SK-N-SH (cell line): ENCODE measurements at regions not wholly inside any gene's neighbourhood (a gene's known extent, or its start where the extent isn't known, plus 50 kb on each side); places are given as distances from the start of the nearest gene placed in this dataset.

Experiments used
- CTCF ChIA-PET: fragments of 300-600, 350-600 bp; formaldehyde crosslinking; extraction: SDS; loops from one replicate; lab custom pipeline; 2021; lab: Yijun Ruan, JAX
- POLR2A ChIA-PET: fragments of 350-600 bp; sonication (Branson Sonifier 250); formaldehyde crosslinking; extraction: SDS; loops from one replicate; lab custom pipeline; 2020; ENCODE audit warnings: antibody characterized with exemption, inconsistent platforms; lab: Yijun Ruan, JAX
- DNase-seq: peaks from one replicate; pipeline ENCODE4 v3.0.0; 2012
- H2AFZ ChIP-seq: fragments of 200-600 bp; sonication (generic); 2 replicates; pipeline ENCODE4 v1.8.1; 2016; ENCODE audit warnings: antibody characterized with exemption, mild to moderate bottlenecking, low read depth
- H3F3A ChIP-seq: fragments of 200-600 bp; sonication (generic); replicated peaks from 2 replicates; pipeline ENCODE3; 2016; ENCODE audit warnings: antibody characterized with exemption, mild to moderate bottlenecking; ENCODE audit not compliant: insufficient read depth
- H3K27ac ChIP-seq, 2 experiments: fragments of 200-500 bp in 1 of 2; fragments of 200-600 bp in 1 of 2; sonication (Bioruptor generic) in 1 of 2; sonication (generic), shearing (Covaris generic) in 1 of 2; 2 replicates each; pipeline versions ENCODE4 v1.5.1 to v1.6.1; 2014 to 2016; ENCODE audit warnings: low read depth in 2 of 2, inconsistent platforms in 1 of 2, low read length in 1 of 2, mild to moderate bottlenecking in 1 of 2, mixed read lengths in 1 of 2
- H3K27me3 ChIP-seq: fragments of 200-600 bp; sonication (generic), shearing (Covaris generic); 2 replicates; pipeline ENCODE4 v1.6.1; 2016; ENCODE audit warnings: mixed run types; ENCODE audit not compliant: insufficient read depth
- H3K36me3 ChIP-seq, 2 experiments: fragments of 200-500 bp in 1 of 2; fragments of 200-600 bp in 1 of 2; sonication (Bioruptor generic) in 1 of 2; sonication (generic) in 1 of 2; replicated peaks in 1 of 2; 2 replicates each; pipeline versions ENCODE3 to v1.5.1; 2014 to 2016; ENCODE audit warnings: low read length in 1 of 2, mild to moderate bottlenecking in 1 of 2; ENCODE audit not compliant: insufficient read depth in 2 of 2, control insufficient read depth in 1 of 2
- H3K4me1 ChIP-seq, 2 experiments: fragments of 200-500 bp in 1 of 2; fragments of 200-600 bp in 1 of 2; sonication (Bioruptor generic) in 1 of 2; sonication (generic), shearing (Covaris generic) in 1 of 2; 2 replicates each; pipeline versions ENCODE4 v1.5.1 to v1.6.1; 2014 to 2016; ENCODE audit warnings: low read depth in 1 of 2, low read length in 1 of 2, mixed run types in 1 of 2; ENCODE audit not compliant: insufficient read depth in 2 of 2, control insufficient read depth in 1 of 2
- H3K4me2 ChIP-seq: fragments of 200-600 bp; sonication (generic), shearing (Covaris generic); 2 replicates; pipeline ENCODE4 v1.6.1; 2017; ENCODE audit warnings: mixed run types
- H3K4me3 ChIP-seq, 2 experiments: fragments of 200-500 bp in 1 of 2; fragments of 200-600 bp in 1 of 2; sonication (Bioruptor generic) in 1 of 2; sonication (generic), shearing (Covaris generic) in 1 of 2; 2 replicates each; pipeline versions ENCODE4 v1.5.1 to v1.8.1; 2014 to 2016; ENCODE audit warnings: low read depth in 2 of 2, inconsistent platforms in 1 of 2, low read length in 1 of 2, mild to moderate bottlenecking in 1 of 2, mixed read lengths in 1 of 2, moderate library complexity in 1 of 2
- H3K79me2 ChIP-seq: fragments of 200-600 bp; sonication (generic); 2 replicates; pipeline ENCODE4 v1.8.1; 2017; ENCODE audit warnings: mild to moderate bottlenecking; ENCODE audit not compliant: insufficient read depth
- H3K9ac ChIP-seq: fragments of 200-600 bp; sonication (generic); 2 replicates; pipeline ENCODE4 v1.6.1; 2017; ENCODE audit warnings: mixed run types
- H3K9me2 ChIP-seq: fragments of 200-600 bp; sonication (generic); 2 replicates; pipeline ENCODE4 v1.6.1; 2017; ENCODE audit warnings: mixed run types
- H3K9me3 ChIP-seq: fragments of 200-600 bp; sonication (generic); 2 replicates; pipeline ENCODE4 v1.6.1; 2017; ENCODE audit warnings: mixed run types, mild to moderate bottlenecking, moderate library complexity
- H4K20me1 ChIP-seq: fragments of 200-600 bp; sonication (generic); 2 replicates; pipeline ENCODE4 v1.6.1; 2017; ENCODE audit warnings: mild to moderate bottlenecking, mixed run types; ENCODE audit not compliant: insufficient read depth
- CHD2 ChIP-seq: fragments of 150-350 bp; IDR thresholded peaks from 2 replicates; pipeline ENCODE4 v1.6.1; 2018; ENCODE audit warnings: low read length; ENCODE audit not compliant: partially characterized antibody
- POLR2AphosphoS5 ChIP-seq: IDR thresholded peaks from 2 replicates; pipeline ENCODE4 v1.6.1; 2012; ENCODE audit warnings: low read depth, low read length
- RAD21 ChIP-seq: IDR thresholded peaks from 2 replicates; pipeline ENCODE4 v1.6.1; 2012; ENCODE audit warnings: mild to moderate bottlenecking, low read length
- SMC3 ChIP-seq: IDR thresholded peaks from 2 replicates; pipeline ENCODE4 v1.6.1; 2012; ENCODE audit warnings: low read depth, low read length, improper control_type of control experiment
- TCF12 ChIP-seq: IDR thresholded peaks from 2 replicates; pipeline ENCODE4 v1.4.0; 2012
- WGBS: methylation state at CpG from one replicate; pipeline ENCODE4 v1.1.6; 2017; ENCODE audit warnings: low lambda C conversion rate; 5-methylcytosine and 5-hydroxymethylcytosine counted together
- TF ChIP-seq, protein P1 (sequence below): fragments of 150-350 bp; IDR thresholded peaks from 2 replicates; pipeline ENCODE4 v1.6.1; 2017; ENCODE audit warnings: antibody characterized with exemption, low read length, low read depth, borderline replicate concordance
- TF ChIP-seq, protein P2 (sequence below): fragments of 200-600 bp; sonication (generic); IDR thresholded peaks from 2 replicates; pipeline ENCODE4 v1.6.1; 2017; ENCODE audit warnings: antibody characterized with exemption, mild to moderate bottlenecking, moderate library complexity
- TF ChIP-seq, protein P3 (sequence below): fragments of 150-350 bp; IDR thresholded peaks from 2 replicates; pipeline ENCODE4 v1.6.1; 2016; ENCODE audit warnings: mild to moderate bottlenecking, low read depth, low read length
- TF ChIP-seq, protein P4 (sequence below): IDR thresholded peaks from 2 replicates; pipeline ENCODE4 v1.4.0; 2012; ENCODE audit warnings: low read depth

DNA sequence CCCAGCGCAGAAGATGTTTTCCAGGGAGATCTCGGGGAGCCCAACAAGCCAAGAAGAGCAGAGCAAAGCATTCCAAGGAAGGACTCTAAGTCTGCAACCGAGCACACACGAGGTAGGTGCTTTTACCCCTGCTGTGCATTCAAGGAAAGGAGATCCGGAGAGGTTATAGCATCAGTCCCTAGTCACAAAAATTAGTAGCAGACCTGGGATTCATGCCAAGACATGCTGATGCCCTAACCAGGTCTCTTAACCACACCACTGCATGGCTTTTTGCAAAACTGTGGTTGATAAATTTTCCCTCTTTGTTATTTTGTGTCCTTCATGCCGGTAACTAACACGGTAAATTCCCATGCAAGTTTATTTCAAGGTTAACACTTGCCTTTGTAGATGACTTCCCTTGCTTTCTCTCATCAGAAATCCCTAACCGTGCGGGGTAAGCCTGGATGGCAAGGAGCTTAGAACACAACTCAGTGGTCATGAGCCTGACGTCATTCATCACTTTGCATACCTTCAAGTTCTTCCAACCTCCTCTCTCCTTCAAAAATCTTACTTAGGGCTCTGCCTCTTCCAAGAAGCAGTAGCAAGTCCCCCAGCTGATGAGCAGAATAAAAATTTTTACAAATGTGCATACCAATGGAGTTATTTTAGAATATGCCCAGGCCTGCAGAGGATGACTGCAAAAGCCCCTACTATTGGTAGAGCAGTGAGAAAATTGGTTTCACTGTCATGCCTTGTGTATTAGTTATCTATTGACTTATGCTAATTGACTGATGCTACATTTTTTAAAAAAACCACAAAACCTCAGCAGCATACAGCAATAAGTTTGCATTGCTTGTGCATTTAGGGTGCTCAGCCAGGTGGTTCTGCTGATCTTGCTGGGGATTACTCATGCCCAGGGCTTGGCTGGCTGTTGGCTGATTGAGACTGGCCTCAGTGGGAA, 465.1 kb downstream of the MN1 start:
- WGBS, result 51% methylated on average over 9 of the region's 10 CpGs
- Histone ChIP-seq H3K9ac (no peak overlapping the region), H3K27me3 (no peaks in the 10 kb centered on the region), H3K79me2 (no peaks in the 10 kb centered on the region), H3K9me3 (no peaks in the 10 kb centered on the region), H3K4me2 (no peak overlapping the region), H4K20me1 (no peaks in the 10 kb centered on the region), H3F3A (no peaks in the 10 kb centered on the region), H3K4me3 (no peak overlapping the region), H3K36me3 (no peaks in the 10 kb centered on the region), H2AFZ (no peak overlapping the region), H3K27ac (no peak overlapping the region), H3K4me1 (peaks cover 0 to 10% of the 10 kb centered on the region in 2 experiments; a peak in 1 of 4 replicates), H3K9me2 (no peaks in the 10 kb centered on the region)
- DNase-seq, result no peak
- CTCF ChIA-PET, result no interaction called here
- POLR2A ChIA-PET, result no interaction called here
- TF ChIP-seq, protein P1, sequence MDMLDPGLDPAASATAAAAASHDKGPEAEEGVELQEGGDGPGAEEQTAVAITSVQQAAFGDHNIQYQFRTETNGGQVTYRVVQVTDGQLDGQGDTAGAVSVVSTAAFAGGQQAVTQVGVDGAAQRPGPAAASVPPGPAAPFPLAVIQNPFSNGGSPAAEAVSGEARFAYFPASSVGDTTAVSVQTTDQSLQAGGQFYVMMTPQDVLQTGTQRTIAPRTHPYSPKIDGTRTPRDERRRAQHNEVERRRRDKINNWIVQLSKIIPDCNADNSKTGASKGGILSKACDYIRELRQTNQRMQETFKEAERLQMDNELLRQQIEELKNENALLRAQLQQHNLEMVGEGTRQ, result no peak
- TF ChIP-seq, protein P2, sequence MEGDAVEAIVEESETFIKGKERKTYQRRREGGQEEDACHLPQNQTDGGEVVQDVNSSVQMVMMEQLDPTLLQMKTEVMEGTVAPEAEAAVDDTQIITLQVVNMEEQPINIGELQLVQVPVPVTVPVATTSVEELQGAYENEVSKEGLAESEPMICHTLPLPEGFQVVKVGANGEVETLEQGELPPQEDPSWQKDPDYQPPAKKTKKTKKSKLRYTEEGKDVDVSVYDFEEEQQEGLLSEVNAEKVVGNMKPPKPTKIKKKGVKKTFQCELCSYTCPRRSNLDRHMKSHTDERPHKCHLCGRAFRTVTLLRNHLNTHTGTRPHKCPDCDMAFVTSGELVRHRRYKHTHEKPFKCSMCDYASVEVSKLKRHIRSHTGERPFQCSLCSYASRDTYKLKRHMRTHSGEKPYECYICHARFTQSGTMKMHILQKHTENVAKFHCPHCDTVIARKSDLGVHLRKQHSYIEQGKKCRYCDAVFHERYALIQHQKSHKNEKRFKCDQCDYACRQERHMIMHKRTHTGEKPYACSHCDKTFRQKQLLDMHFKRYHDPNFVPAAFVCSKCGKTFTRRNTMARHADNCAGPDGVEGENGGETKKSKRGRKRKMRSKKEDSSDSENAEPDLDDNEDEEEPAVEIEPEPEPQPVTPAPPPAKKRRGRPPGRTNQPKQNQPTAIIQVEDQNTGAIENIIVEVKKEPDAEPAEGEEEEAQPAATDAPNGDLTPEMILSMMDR, result no peak
- TF ChIP-seq RAD21 (no peak), POLR2AphosphoS5 (no peak), CHD2 (no peak)

DNA sequence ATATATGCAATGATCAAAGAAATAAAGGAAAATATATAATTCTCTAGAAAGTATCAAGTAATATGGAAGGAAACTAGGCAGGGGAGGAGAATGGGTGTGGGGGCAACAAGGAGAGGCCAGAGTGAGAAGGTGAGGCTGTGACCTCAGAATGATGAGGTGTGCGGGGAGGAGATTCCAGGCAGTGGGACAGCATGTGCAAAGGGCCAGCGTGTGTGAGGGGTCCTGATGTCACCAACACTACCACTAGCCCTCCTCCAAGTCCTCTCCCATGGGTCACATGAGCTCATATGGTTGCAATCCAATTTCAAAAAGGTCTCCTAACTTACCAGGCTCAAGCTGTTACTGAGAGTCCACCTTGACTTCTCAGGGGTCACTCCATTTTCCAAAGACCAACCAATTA, 463.9 kb downstream of the MN1 start:
- Histone ChIP-seq H4K20me1 (no peaks in the 10 kb centered on the region), H3K9me3 (0 out of 2 replicates have a peak, but pooled peaks cover 3% of the 10 kb centered on the region), H3K4me3 (no peak overlapping the region), H3K79me2 (no peaks in the 10 kb centered on the region), H3K36me3 (no peaks in the 10 kb centered on the region), H3K27ac (no peak overlapping the region), H3K4me1 (peaks cover 0 to 5% of the 10 kb centered on the region in 2 experiments; a peak in 1 of 4 replicates), H3K4me2 (no peak overlapping the region), H3K9ac (no peak overlapping the region), H3K9me2 (no peaks in the 10 kb centered on the region)
- WGBS, result 44% methylated on average over 2 of the region's 2 CpGs
- ChIA-PET POLR2A (no interaction called here), CTCF (no interaction called here)
- TF ChIP-seq, protein P2, result no peak
- TF ChIP-seq SMC3 (no peak), CHD2 (no peak), TCF12 (no peak), RAD21 (no peak)
- TF ChIP-seq, protein P3, sequence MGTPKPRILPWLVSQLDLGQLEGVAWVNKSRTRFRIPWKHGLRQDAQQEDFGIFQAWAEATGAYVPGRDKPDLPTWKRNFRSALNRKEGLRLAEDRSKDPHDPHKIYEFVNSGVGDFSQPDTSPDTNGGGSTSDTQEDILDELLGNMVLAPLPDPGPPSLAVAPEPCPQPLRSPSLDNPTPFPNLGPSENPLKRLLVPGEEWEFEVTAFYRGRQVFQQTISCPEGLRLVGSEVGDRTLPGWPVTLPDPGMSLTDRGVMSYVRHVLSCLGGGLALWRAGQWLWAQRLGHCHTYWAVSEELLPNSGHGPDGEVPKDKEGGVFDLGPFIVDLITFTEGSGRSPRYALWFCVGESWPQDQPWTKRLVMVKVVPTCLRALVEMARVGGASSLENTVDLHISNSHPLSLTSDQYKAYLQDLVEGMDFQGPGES, result no peak
- TF ChIP-seq, protein P4, sequence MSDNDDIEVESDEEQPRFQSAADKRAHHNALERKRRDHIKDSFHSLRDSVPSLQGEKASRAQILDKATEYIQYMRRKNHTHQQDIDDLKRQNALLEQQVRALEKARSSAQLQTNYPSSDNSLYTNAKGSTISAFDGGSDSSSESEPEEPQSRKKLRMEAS, result no peak
- TF ChIP-seq, all 33 proteins: peak for 0
- Histone ChIP-seq H3K27me3 (no peaks in the 10 kb centered on the region), H3F3A (no peaks in the 10 kb centered on the region), H2AFZ (no peak overlapping the region)
- no peak for DNase-seq
